Astrocyte (in vitro differentiated cells and primary cell): ENCODE measurements at regions not wholly inside any gene's neighbourhood (a gene's known extent, or its start where the extent isn't known, plus 50 kb on each side); places are given as distances from the start of the nearest gene placed in this dataset.
A peak's percentile ranks its signal among the peaks of the same experiment; 100 is the strongest.
"Not testable (repeated sequence)": the region's sequence is repeated elsewhere in the genome, so short reads cannot be mapped to it uniquely, and the experiment has no call there.

Source experiments
- DNase-seq: peaks from one replicate; pipeline ENCODE4 v3.0.0-alpha.2; 2010; ENCODE audit warnings: low read depth
- FAIRE-seq: peaks from 2 replicates; lab custom pipeline; 2011; peaks lifted over from hg19 to GRCh38; lab: Jason Lieb, UNC
- H2AFZ ChIP-seq: 2 replicates; pipeline ENCODE4 v1.6.0; 2012; ENCODE audit warnings: low read depth, low read length, inconsistent platforms
- H3K27ac ChIP-seq: 2 replicates; pipeline ENCODE4 v1.5.1; 2011; ENCODE audit warnings: low read depth, low read length, inconsistent platforms
- H3K27me3 ChIP-seq: 2 replicates; pipeline ENCODE4 v1.6.0; 2011; ENCODE audit warnings: low read length, inconsistent platforms; ENCODE audit not compliant: insufficient read depth
- H3K36me3 ChIP-seq: 2 replicates; pipeline ENCODE4 v1.5.1; 2011; ENCODE audit warnings: low read length, inconsistent platforms; ENCODE audit not compliant: insufficient read depth
- H3K4me1 ChIP-seq: 2 replicates; pipeline ENCODE4 v1.5.1; 2011; ENCODE audit warnings: low read length, inconsistent platforms; ENCODE audit not compliant: insufficient read depth
- H3K4me2 ChIP-seq: 2 replicates; pipeline ENCODE4 v1.6.0; 2012; ENCODE audit warnings: low read length, inconsistent platforms
- H3K4me3 ChIP-seq: 2 replicates; pipeline ENCODE4 v1.5.1; 2011; ENCODE audit warnings: low read depth, mild to moderate bottlenecking, low read length, inconsistent platforms; ENCODE audit not compliant: insufficient read depth
- H3K79me2 ChIP-seq: 2 replicates; pipeline ENCODE4 v1.6.0; 2012; ENCODE audit warnings: mild to moderate bottlenecking, low read length, inconsistent platforms; ENCODE audit not compliant: insufficient read depth
- H3K9ac ChIP-seq: 2 replicates; pipeline ENCODE4 v1.6.0; 2012; ENCODE audit warnings: mild to moderate bottlenecking, low read length, inconsistent platforms
- H3K9me3 ChIP-seq: 2 replicates; pipeline ENCODE4 v1.5.1; 2012; ENCODE audit warnings: low read depth, mild to moderate bottlenecking, low read length, inconsistent platforms; ENCODE audit not compliant: insufficient read depth
- H4K20me1 ChIP-seq: 2 replicates; pipeline ENCODE4 v1.6.0; 2012; ENCODE audit warnings: low read length, inconsistent platforms; ENCODE audit not compliant: insufficient read depth
- H3K27ac Mint-ChIP-seq: one replicate; pipeline ENCODE4 v1.8.0; 2021; ENCODE audit warnings: mild to moderate bottlenecking, mixed read lengths; ENCODE audit not compliant: unreplicated experiment
- H3K27me3 Mint-ChIP-seq: one replicate; pipeline ENCODE4 v1.8.0; 2021; ENCODE audit warnings: low read depth, mixed read lengths; ENCODE audit not compliant: unreplicated experiment
- H3K36me3 Mint-ChIP-seq: one replicate; pipeline ENCODE4 v1.8.0; 2021; ENCODE audit warnings: low read depth, mixed read lengths; ENCODE audit not compliant: unreplicated experiment
- H3K4me1 Mint-ChIP-seq: one replicate; pipeline ENCODE4 v1.8.0; 2021; ENCODE audit warnings: low read depth, mixed read lengths; ENCODE audit not compliant: unreplicated experiment
- H3K4me3 Mint-ChIP-seq: one replicate; pipeline ENCODE4 v1.8.0; 2021; ENCODE audit warnings: mild to moderate bottlenecking, moderate library complexity, mixed read lengths; ENCODE audit not compliant: unreplicated experiment
- H3K9me3 Mint-ChIP-seq: one replicate; pipeline ENCODE4 v1.8.0; 2021; ENCODE audit warnings: mild to moderate bottlenecking, mixed read lengths; ENCODE audit not compliant: unreplicated experiment
- CTCF ChIP-seq: IDR thresholded peaks from 2 replicates; pipeline ENCODE4 v1.5.1; 2011; ENCODE audit warnings: low read depth, mild to moderate bottlenecking, inconsistent platforms, low read length, moderate library complexity; ENCODE audit not compliant: insufficient read depth
- EZH2 ChIP-seq: IDR thresholded peaks from 2 replicates; pipeline ENCODE4 v1.6.1; 2012; ENCODE audit warnings: mild to moderate bottlenecking, low read length, inconsistent platforms; ENCODE audit not compliant: insufficient read depth

- H3K36me3 ChIP-seq, H3K79me2 ChIP-seq, H4K20me1 ChIP-seq, H3K4me3 ChIP-seq, H3K27ac Mint-ChIP-seq, H3K4me1 Mint-ChIP-seq, H3K9ac ChIP-seq, H3K27me3 ChIP-seq, H3K27ac ChIP-seq, DNase-seq, H3K27me3 Mint-ChIP-seq, H3K9me3 ChIP-seq, FAIRE-seq, H3K36me3 Mint-ChIP-seq, H3K4me3 Mint-ChIP-seq, H3K4me2 ChIP-seq, H2AFZ ChIP-seq: not testable (repeated sequence)
- H3K9me3 Mint-ChIP-seq: peaks cover 42% of the 10 kb centered on the region
- H3K4me1 ChIP-seq: peaks cover 12% of the 10 kb centered on the region
Measured at GRCh38 chr1:24268555-24268954, 50.6 kb upstream of the GRHL3 start.

- Mint-ChIP-seq H3K27me3 (no peaks in the 10 kb centered on the region), H3K9me3 (peaks cover 34% of the 10 kb centered on the region), H3K4me3 (no peak overlapping the region), H3K4me1 (peaks cover 7% of the 10 kb centered on the region), H3K36me3 (peaks cover under 1% of the 10 kb centered on the region), H3K27ac (peak overlapping the region; percentile 85)
- H3K27me3 ChIP-seq: no peaks in the 10 kb centered on the region
- H3K9me3 ChIP-seq: no peaks in the 10 kb centered on the region
- H3K9ac ChIP-seq: no peak overlapping the region
- peaks cover 12% of the 10 kb centered on the region for H3K4me1 ChIP-seq
- no peaks in the 10 kb centered on the region for H3K79me2 ChIP-seq
- no peak overlapping the region for H3K4me3 ChIP-seq
- H4K20me1 ChIP-seq: no peaks in the 10 kb centered on the region
- DNase-seq (no peak), FAIRE-seq (no peak)
- H2AFZ ChIP-seq: no peak overlapping the region
- no peak for TF ChIP-seq CTCF
- TF ChIP-seq EZH2: no peak
- no peaks in the 10 kb centered on the region for H3K36me3 ChIP-seq
- peak overlapping the region; percentile 8 for H3K27ac ChIP-seq
- H3K4me2 ChIP-seq: peak overlapping the region; percentile 39
Measured at GRCh38 chr1:24266998-24267397, 52.2 kb upstream of the GRHL3 start.

- peak; percentile 85 for FAIRE-seq
- Histone ChIP-seq H3K36me3 (no peaks in the 10 kb centered on the region), H2AFZ (no peak overlapping the region), H3K9ac (no peak overlapping the region), H3K27me3 (no peaks in the 10 kb centered on the region), H4K20me1 (no peaks in the 10 kb centered on the region), H3K79me2 (no peaks in the 10 kb centered on the region), H3K4me2 (peak overlapping the region; percentile 39), H3K4me3 (no peak overlapping the region), H3K9me3 (no peaks in the 10 kb centered on the region), H3K27ac (peak overlapping the region; percentile 8), H3K4me1 (peaks cover 12% of the 10 kb centered on the region)
- no peak overlapping the region for H3K4me3 Mint-ChIP-seq
- H3K9me3 Mint-ChIP-seq: peaks cover 29% of the 10 kb centered on the region
- peaks cover 7% of the 10 kb centered on the region for H3K4me1 Mint-ChIP-seq
- DNase-seq: peak; percentile 96
- TF ChIP-seq CTCF: no peak
- no peak for TF ChIP-seq EZH2
- H3K36me3 Mint-ChIP-seq: no peaks in the 10 kb centered on the region
- H3K27ac Mint-ChIP-seq: peak overlapping the region; percentile 78
- no peaks in the 10 kb centered on the region for H3K27me3 Mint-ChIP-seq
Measured at GRCh38 chr1:24266398-24266941, 52.7 kb upstream of the GRHL3 start.
